Panc1 (cell line): ENCODE measurements at regions not wholly inside any gene's neighbourhood (a gene's known extent, or its start where the extent isn't known, plus 50 kb on each side); places are given as distances from the start of the nearest gene placed in this dataset.

ENCODE experiments used
- CTCF ChIP-seq: fragments of 450-650 bp; IDR thresholded peaks from 2 replicates; pipeline ENCODE4 v1.5.1; 2017; ENCODE audit warnings: mild to moderate bottlenecking
- POLR2AphosphoS5 ChIP-seq: IDR thresholded peaks from 2 replicates; pipeline ENCODE4 v1.6.1; 2012; ENCODE audit warnings: mild to moderate bottlenecking, low read depth, low read length, moderate library complexity
- REST ChIP-seq, 2 experiments: IDR thresholded peaks; 2 replicates each; pipeline ENCODE4 v1.6.1; 2011 to 2012; ENCODE audit warnings: low read depth in 2 of 2, control low read depth in 1 of 2, low read length in 1 of 2, mild to moderate bottlenecking in 1 of 2, moderate library complexity in 1 of 2; ENCODE audit not compliant: insufficient read depth in 1 of 2
- SIN3A ChIP-seq: IDR thresholded peaks from 2 replicates; pipeline ENCODE4 v1.6.1; 2012; ENCODE audit warnings: low read depth, mild to moderate bottlenecking, low read length, moderate library complexity, borderline replicate concordance; ENCODE audit not compliant: insufficient read depth
- TCF7L2 ChIP-seq: IDR thresholded peaks from 2 replicates; pipeline ENCODE4 v1.6.1; 2011; ENCODE audit warnings: mild to moderate bottlenecking, low read depth, low read length, inconsistent platforms

- TF ChIP-seq CTCF (no peak), POLR2AphosphoS5 (no peak), SIN3A (no peak), TCF7L2 (no peak), REST (IDR thresholded peaks at IDR 0.05; ENCODE audit: insufficient read depth in 1 of 2, low read depth in 2 of 2, low read length in 1 of 2) (no peak)
These were observed 187.4 kb downstream of the PHLDA1 start for GRCh38 chr12:75844049-75844770.
